ENCODE measurements at regions not wholly inside any gene's neighbourhood (a gene's known extent, or its start where the extent isn't known, plus 50 kb on each side); places are given as distances from the start of the nearest gene placed in this dataset.

DNA sequence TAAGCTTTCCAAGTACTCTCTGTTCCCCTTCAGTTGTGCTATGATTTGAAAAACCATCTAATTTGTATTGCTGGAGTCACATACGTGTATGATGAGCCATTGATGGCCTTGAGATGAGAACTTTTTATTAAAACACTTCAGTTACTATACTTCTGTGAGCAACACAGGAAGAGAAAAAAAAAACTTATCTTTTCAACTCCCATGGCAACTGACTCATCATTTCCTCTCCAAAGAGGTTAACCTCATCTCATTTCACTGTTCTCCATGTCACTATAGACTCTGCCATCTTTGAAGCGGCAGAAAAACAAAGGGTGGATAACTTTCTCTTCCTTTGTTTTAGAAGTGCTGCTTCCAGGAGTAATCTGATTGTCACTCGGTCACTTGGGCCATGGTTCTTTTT is 104.3 kb upstream of the PCSK1 start:
- no peak for TF ChIP-seq ZNF274 (IDR thresholded peaks at IDR 0.05; ENCODE audit: low read depth, low read length)
- TF ChIP-seq SUZ12 (IDR thresholded peaks at IDR 0.05; ENCODE audit: extremely low read depth, insufficient read depth, insufficient read length), result no peak
- TF ChIP-seq YY1 (IDR thresholded peaks at IDR 0.05; ENCODE audit: insufficient read depth, insufficient read length), result no peak
